Fibroblast of pulmonary artery (primary cell): ENCODE measurements at regions not wholly inside any gene's neighbourhood (a gene's known extent, or its start where the extent isn't known, plus 50 kb on each side); places are given as distances from the start of the nearest gene placed in this dataset.

Source experiments
- DNase-seq: peaks from one replicate; pipeline ENCODE4 v3.0.0-alpha.2; 2010; ENCODE audit warnings: low read depth
- H3K4me3 ChIP-seq: replicated peaks from 2 replicates; pipeline ENCODE4 v1.5.1; 2011; ENCODE audit warnings: low read depth, mild to moderate bottlenecking, control low read depth, low read length, moderate library complexity
- CTCF ChIP-seq: IDR thresholded peaks from 2 replicates; pipeline ENCODE4 v1.5.1; 2011; ENCODE audit warnings: mild to moderate bottlenecking, control low read depth, low read length, inconsistent platforms; ENCODE audit errors: missing control alignments

- no peak for DNase-seq
- no peak overlapping the region for H3K4me3 ChIP-seq
- TF ChIP-seq CTCF: no peak
Measured at GRCh38 chr3:127448161-127448561, 142.4 kb downstream of the TPRA1 start.

GRCh38 chr3:127446756-127447155 is 143.8 kb downstream of the TPRA1 start:
- no peak for DNase-seq
- no peak overlapping the region for H3K4me3 ChIP-seq
- TF ChIP-seq CTCF: no peak

GRCh38 chr3:127445581-127446343 is 144.8 kb downstream of the TPRA1 start:
- DNase-seq: no peak
- TF ChIP-seq CTCF: no peak

GRCh38 chr3:127444761-127445160 is 145.8 kb downstream of the TPRA1 start:
- no peak overlapping the region for H3K4me3 ChIP-seq
- DNase-seq: no peak
- no peak for TF ChIP-seq CTCF

More at GRCh38 chr3:127445581-127446343, 144.8 kb downstream of the TPRA1 start:
- no peak overlapping the region for H3K4me3 ChIP-seq

- TF ChIP-seq CTCF: no peak
- H3K4me3 ChIP-seq: no peak overlapping the region
- DNase-seq: no peak
Measured at GRCh38 chr3:127443581-127444375, 146.8 kb downstream of the TPRA1 start.

GRCh38 chr3:127442506-127442905 is 148.0 kb downstream of the TPRA1 start:
- no peak for TF ChIP-seq CTCF
- H3K4me3 ChIP-seq: no peak overlapping the region
- no peak for DNase-seq
